22Rv1 (cell line): ENCODE measurements at regions not wholly inside any gene's neighbourhood (a gene's known extent, or its start where the extent isn't known, plus 50 kb on each side); places are given as distances from the start of the nearest gene placed in this dataset.

Experiments used
- H3K27ac ChIP-seq: fragments of 450-650 bp; 2 replicates; pipeline ENCODE4 v1.5.1; 2017
- ZFX ChIP-seq: fragments of 450-650 bp; IDR thresholded peaks from 2 replicates; pipeline ENCODE4 v1.6.1; 2017; ENCODE audit warnings: antibody characterized with exemption, borderline replicate concordance
- TF ChIP-seq, protein P1 (sequence below): fragments of 450-650 bp; IDR thresholded peaks from 2 replicates; pipeline ENCODE4 v1.5.1; 2017; ENCODE audit warnings: mild to moderate bottlenecking

DNA sequence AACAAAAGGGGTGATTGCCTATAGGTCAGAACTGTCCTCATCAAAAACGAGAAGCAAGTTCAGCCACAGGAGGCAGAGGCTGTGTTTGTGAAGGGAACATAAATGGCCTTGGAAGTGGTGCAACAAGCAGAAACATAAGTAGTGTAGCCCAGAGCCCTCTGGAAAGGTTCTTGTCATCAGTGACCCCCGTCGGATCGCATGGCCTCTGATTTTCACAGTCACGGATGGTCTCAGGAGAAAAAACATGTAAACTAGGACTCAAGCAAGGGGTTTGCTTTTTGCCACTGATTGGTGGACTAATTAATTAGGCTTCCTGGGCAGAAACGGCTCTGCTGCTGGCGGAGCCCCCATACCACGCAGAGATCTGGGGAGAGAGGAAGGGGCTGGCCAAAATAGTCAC is 496.5 kb upstream of the MKI67 start:
- TF ChIP-seq ZFX: no peak
- TF ChIP-seq, protein P1, sequence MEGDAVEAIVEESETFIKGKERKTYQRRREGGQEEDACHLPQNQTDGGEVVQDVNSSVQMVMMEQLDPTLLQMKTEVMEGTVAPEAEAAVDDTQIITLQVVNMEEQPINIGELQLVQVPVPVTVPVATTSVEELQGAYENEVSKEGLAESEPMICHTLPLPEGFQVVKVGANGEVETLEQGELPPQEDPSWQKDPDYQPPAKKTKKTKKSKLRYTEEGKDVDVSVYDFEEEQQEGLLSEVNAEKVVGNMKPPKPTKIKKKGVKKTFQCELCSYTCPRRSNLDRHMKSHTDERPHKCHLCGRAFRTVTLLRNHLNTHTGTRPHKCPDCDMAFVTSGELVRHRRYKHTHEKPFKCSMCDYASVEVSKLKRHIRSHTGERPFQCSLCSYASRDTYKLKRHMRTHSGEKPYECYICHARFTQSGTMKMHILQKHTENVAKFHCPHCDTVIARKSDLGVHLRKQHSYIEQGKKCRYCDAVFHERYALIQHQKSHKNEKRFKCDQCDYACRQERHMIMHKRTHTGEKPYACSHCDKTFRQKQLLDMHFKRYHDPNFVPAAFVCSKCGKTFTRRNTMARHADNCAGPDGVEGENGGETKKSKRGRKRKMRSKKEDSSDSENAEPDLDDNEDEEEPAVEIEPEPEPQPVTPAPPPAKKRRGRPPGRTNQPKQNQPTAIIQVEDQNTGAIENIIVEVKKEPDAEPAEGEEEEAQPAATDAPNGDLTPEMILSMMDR: no peak
- H3K27ac ChIP-seq: no peak overlapping the region

DNA sequence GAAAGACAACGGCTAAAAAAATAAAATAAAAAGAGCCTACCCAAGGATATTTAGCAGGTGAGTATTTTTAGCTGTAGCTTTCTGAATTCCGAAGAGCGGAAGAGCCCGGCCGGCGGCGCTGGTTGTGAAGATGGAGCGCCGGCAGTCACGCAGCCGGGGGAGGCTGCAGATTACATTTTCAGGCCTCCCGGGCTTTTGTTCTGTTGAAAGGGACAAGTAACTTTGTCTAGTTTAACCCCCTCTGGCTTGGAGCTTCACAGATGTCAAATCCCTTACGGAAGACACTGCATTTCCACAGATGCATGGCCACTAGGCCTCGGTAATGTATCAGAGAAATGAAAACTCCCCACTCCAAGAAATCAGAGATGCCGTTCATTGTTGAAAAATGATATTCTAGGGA is 497.6 kb upstream of the MKI67 start:
- no peak overlapping the region for H3K27ac ChIP-seq
- no peak for TF ChIP-seq ZFX
- TF ChIP-seq, protein P1: no peak

DNA sequence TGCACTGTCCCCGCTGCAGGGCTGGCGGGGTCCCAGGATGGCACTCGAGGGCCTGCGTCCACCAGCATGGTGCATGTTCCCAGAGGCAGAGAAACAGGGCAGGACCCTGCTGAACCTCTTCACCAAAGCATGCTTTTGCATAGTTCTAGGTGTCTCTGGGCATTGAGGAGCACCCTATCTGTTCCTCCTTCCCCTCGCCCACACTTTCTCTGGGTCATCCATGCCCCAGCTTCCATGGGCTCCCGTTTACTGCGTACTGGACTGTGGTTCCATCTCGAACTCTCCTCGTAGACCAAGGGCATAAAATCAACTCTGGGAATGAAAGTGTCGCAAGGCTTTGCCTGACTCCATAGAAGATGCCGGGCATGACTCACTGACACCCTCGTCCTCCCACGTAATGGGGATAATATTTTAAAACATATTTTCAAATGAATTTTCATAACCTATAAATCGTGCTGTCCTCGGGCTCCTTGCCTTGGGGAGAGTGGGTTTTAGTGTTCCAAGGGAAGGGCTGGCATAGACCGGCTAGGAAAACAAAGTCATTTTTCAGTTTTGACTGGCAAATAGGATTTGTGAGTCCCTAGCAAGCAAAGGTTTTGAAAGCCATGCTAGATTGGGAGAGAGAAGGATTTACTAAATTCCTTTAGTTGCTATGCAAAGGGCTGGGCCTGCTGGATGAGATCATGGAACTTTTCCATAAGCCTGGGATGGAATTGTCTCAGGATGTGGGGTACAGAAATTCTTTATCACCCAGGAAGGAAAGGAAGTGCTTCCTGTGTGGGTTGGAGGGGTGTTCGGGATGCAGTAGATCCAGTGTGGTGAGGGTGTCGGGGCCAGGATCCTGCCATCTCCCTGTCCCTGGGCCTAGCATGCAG is 498.7 kb upstream of the MKI67 start:
- H3K27ac ChIP-seq: no peak overlapping the region
- TF ChIP-seq, protein P1: no peak
- TF ChIP-seq ZFX: no peak

DNA sequence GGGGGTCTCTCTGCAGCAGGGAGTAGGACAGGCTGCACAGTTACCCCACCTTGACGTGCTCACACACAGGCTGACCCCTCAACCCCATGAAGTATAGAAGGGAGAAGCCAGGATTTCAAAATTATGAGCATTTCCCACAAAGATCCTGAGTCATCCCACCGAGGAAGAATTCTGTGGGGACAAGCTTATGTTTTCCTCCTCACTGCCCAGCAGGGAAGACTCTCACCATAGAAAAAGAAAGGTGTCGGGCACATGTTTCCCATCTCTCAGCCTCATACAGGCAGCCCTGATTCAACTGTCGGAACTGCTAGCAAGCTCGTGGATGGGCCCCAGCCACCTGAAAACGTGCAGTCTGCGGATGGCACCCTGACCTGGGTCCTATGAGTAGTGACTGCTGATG is 499.7 kb upstream of the MKI67 start:
- no peak for TF ChIP-seq ZFX
- TF ChIP-seq, protein P1: no peak
- no peak overlapping the region for H3K27ac ChIP-seq

DNA sequence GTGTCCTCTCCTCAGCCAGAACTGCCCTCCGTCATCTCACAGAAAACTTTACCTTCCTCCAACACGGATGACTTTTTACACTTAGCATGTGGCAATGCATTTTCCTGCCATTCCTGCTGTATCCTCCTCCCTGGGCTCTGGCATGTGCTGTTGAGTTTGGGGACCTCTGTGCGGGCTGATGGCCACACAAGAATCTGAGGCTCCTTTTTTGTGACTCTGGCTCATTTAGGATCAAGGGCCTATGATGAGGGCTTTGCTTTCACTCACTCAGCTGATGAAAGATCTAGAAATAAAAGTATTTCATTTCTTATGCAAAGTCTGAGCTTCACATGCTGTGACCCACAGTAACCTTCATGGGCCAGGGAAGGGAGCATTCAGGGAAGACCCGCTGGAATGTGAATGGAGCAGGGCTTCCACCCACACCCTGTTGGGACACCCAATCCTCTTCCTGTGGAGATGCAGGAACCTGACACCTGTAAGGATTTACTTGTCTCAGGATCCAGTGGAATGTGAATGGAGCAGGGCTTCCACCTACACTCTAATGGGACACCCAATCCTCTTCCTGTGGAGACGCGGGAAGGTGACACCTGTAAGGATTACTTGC is 500.3 kb upstream of the MKI67 start:
- no peak for TF ChIP-seq ZFX
- TF ChIP-seq, protein P1: no peak
- no peak overlapping the region for H3K27ac ChIP-seq

DNA sequence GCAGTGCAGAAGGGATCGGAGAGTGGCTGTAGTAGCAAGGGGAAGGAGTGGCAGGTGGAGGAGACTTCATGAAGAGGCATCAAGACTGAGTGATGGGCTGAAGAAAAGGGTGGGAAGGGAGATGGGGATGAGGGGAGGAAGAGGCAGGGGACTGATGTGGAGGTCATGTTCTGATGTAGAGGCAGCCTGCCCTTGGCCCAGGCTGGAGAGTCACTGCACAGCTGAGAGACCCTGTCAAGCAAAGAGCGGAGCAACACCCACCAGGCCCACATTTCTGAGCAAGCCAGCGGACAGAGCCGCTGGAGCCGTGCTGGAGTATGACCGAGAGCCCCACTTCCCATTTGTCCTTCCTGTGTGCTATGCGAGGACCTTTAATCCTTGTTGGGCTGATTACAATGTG is 501.6 kb upstream of the MKI67 start:
- TF ChIP-seq, protein P1: no peak
- no peak overlapping the region for H3K27ac ChIP-seq

DNA sequence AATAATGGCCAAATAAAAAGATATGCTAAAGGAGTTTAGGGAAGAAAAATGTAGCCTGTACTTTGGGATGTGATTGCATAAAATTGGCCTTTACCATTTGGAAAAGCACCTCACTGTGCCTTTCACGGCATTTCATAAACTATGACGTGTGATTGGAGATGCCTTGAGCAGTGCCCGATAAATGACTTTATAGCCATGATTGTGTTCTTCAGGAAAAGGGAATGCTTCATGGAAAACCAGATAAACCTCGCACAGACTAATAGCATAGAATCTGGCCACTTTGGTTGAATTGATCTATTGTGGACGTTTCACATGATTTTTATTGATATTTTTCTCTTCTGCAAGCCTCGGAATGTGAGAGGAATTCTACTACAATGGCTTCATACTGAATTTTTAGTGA is 502.0 kb upstream of the MKI67 start:
- no peak overlapping the region for H3K27ac ChIP-seq
- no peak for TF ChIP-seq ZFX
- TF ChIP-seq, protein P1: no peak
